ENCODE measurements at regions not wholly inside any gene's neighbourhood (a gene's known extent, or its start where the extent isn't known, plus 50 kb on each side); places are given as distances from the start of the nearest gene placed in this dataset.
"Not testable (repeated sequence)": the region's sequence is repeated elsewhere in the genome, so short reads cannot be mapped to it uniquely, and the experiment has no call there.

DNA sequence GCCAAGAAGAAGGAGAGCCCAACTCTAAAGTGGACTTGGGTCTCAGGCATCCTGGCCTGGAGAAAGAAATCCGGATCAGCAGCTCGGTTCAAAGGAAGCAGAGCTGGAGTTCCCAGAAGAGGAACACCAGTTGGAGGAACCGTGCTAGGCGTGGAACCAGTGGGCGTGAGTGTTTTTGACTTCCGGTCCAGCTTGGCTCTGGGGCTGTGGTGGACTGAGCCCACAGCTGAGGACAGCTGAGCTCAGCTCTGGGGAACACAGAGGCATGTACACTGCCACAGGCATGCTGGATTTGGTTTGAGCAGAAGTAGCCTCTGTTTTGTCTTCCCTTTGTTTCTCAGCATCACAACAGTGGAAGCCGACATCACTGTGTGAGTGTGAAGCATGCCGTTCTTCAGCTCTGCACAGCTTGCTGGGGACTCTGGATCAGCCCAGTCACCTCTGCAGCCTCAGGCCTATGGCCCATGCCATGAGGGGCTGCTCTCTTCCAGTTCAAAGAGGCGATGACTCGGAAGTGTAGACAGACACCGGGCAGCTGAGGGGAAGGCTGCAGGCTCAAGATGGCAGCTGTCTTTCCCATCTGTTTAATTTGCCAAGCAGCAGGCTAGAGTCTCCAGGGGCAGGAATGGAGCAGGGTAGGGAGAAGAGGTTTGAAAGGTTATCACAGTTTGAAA is 185.8 kb upstream of the UBE3A start:
- no peak for DNase-seq

DNA sequence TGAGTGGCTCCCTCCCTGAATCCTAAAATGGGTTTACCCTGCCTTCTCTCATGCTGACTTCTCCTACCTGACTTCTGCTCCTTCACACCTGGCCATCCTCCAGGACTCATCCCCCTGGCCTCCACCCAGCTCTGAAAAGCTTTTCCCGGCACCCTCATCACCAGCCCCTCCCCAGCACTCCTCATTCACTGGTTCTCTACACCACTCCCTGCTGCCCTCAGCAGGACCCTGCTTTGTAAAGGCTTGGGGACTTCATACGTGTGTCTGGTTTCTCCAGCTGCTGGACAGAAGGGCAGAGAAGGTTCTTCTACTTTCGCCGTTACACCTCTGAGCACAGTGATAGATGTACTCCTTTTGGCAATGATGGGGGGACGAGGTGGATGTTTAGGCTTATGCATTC is 184.9 kb upstream of the UBE3A start:
- DNase-seq: no peak

DNA sequence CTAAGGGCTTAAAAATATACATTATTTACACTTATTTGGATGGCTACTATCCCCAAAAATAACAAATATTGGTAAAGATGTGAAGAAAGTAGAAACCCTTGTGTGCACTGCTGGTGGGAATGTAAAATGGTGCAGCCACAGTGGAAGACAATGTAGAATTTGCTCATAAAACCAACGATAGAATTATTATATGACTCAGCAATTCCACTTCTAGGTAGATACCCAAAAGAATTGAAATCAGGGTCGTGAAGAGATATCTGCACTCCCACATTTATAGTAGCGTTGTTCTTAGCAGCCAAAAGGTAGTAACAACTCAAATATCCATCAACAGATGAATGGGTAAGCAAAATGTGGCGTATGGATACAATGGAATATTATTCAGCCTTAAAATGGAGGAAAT is 181.6 kb upstream of the UBE3A start:
- no peak for DNase-seq

DNA sequence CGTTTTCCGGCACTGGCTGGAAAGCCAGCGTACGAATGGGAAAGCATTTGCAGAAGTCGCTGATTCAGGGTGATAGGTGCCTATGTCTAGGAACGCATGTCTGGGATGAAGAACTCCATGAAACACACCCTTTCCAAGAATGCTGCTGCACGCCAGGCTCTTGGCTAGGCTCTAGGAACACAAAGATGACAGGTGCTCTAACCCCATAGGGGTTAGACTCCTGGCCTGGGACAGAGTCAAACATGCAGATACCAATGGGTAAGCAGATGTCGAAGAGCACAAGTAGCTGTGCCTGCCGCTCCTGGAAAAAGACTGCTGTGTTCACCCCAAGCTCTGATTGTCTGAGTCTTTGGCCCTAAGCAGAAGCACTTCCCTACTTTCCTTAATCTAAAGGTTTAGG is 180.9 kb upstream of the UBE3A start:
- DNase-seq: no peak

DNA sequence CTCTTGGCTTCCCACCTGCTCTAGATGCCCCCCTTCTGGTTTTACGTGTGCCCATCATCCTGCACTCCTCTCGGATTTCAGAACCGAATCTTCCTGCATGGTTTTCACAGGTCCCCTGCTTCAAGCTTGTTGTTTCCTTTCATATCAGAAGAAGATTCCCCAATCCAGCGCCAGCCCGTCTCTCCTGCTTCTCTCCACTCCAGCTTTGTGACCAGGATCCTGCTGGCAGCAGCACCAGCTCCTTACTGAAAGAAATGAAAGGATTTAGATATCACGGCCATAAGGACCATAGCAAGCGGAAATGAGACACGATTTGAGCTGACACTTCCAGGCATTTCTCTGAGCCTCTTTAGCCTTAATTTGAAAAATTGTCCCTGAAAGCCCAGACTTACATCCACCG is 180.3 kb upstream of the UBE3A start:
- DNase-seq: no peak

DNA sequence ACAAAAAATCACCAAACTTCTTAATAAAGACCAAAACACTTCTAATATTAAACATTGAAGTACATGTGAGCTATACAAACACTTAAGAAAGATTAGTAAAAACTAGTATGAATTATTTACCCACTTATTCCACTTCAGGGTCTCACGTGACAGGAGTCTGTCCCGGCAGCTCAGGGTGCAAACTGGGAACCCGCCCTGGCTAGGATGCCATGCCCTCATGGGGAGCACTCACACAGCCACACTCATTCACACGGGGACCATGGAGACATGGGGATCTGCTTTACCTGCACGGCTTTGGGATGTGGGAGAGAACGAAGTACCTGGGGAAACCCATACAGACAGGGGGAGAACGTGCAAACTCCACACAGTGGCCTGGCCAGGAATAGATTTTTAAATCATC is 179.3 kb upstream of the UBE3A start:
- DNase-seq: no peak

DNA sequence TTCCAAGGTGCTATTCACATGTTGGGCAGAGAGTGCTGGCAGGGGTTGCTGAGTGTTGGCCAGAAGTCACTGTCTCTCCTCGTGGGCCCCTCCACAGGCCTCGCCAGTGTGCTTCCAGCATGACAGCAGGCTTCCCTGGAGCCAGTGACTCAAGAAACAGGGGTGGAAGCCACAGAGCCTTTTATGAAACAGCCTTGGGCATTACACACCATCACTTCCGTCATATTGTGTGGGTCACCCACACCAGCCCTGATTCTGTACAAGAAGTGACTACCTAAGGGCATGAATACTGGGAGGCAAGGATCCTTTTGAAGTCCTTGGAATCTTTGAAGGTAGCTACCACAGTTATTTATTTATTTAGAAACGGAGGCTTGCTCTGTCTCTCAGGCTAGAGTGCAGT is 177.6 kb upstream of the UBE3A start:
- no peak for DNase-seq

DNA sequence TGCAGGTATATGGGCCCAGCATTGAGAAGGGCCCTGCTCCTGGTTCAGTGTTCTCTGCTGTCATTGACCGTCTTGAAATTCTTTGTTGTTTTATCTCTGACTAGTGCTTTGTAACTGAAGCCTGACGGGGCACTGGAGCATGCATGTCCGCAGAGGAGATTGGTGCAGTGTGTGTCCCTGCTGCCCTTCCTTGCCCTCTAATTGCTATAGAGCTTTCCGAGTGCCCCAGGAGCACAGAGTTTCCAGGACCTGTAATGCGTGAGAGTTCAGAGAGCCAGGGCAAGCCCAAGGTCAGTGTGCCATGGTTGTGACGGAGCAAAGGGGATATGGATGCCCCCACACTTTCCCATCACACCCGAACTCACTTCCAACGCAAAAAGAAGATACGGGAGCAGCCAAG is 174.3 kb upstream of the UBE3A start:
- DNase-seq: no peak

DNA sequence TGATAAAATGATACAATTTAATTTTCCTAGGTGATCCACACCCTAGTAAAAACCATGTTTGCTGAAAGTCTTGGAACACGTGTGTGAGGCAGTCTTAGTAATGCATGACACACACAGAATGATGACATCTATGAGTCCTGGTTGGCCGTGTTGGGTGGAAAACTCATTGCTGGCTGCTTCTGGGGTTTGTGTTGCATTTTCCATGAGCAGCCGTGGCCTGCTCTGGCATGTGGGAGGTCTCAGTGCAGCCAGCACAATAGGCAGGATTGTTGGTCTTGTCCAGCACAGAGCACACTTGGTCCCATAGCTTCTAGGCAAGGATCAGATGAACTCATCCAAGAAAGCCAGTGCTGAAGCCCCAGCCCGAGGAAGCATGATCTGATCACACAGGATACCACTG is 172.8 kb upstream of the UBE3A start:
- DNase-seq: no peak

DNA sequence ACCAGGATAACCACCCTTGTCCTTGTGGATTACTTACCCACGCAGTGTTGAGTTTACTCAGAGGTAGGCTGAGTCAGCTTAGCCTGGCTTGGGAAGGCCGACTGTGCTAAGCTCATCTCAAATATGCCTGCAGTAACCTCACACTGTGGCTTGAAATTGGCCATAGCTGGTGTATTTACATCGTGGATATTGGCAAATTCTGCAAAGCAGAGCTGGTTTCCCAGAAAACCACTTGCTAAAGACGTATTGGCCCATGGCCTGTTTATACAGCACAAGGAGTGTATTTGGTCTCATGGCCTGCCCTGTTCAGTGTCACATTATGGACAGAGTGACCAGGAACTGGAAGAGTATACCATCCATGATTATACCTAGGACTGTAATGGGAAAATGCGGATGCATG is 170.5 kb upstream of the UBE3A start:
- no peak for DNase-seq

DNA sequence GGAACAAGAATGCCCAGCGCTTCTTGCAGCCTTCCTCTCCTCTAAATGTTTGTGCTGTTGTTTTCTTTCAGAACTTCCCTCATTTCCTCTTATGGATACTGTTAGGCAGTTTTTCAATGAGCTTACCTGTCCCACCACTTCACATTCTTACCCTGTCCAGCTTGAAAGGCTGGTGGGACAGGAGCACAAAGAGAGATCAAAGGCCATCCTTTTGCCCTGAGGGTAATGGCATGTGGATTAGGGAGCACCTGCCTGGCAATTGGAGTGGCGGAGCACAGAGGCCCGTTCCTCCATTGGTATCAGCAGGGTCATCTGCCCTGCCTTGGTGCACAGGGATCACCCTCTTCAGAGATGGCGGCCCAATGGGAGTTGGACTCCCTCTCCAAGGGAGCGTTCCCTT is 170.1 kb upstream of the UBE3A start:
- DNase-seq: no peak

DNA sequence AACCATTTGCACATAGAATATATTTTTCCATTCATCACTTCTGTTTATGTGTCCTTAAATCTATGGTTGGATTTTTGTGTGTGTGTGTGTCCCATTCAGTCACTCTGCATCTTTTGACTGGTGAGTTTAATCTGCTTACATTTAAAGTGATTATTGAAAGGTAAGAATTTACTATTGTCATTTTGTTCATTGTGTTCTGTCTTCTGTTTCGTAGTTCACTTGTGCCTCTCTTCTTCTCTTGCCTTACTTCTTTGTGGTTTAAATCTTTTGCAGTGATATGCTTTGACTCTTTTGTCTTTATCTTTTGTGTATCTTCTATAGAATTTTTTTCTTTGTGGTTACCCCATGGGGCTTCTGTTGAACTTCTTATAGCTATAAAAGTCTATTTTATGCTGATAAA is 166.3 kb upstream of the UBE3A start:
- no peak for DNase-seq

DNA sequence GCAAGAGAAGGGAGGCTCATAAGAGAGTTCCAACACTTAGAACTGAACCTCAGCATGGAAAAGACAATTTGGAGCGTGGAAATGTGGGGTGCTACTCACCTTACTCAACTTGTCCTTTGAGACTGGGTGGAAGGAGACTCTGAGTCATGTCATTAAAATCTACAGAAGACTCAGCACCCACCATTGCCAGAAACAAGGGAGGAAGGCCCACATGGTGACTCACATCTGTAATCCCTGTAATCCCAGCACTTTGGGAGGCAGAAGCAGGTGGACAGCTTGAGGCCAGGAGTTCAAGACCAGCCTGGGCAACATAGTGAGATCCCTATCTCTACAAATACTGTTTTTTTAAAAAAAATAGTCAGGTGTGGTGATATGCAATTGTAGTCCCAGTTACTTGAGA is 161.9 kb upstream of the UBE3A start:
- no peak for DNase-seq

DNA sequence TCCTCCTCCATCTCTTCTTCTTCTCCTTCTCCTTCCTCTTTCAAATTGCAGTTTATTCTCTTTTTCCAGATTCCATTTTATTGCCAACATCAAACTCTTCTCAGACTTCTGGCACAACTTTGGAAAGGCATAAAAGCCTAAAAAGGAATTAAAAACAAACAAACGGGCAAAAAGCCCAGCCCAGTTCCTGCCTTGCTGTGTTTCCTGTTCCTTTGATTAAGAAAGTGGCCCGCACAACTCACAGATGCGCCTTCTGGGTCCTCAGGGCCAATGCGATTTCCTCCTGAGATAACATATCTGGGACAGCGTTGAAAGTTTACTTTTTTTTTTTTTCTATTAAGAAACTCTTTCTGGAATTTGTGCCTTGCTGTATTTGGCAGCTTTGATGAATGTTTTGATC is 158.7 kb upstream of the UBE3A start:
- DNase-seq: no peak

DNA sequence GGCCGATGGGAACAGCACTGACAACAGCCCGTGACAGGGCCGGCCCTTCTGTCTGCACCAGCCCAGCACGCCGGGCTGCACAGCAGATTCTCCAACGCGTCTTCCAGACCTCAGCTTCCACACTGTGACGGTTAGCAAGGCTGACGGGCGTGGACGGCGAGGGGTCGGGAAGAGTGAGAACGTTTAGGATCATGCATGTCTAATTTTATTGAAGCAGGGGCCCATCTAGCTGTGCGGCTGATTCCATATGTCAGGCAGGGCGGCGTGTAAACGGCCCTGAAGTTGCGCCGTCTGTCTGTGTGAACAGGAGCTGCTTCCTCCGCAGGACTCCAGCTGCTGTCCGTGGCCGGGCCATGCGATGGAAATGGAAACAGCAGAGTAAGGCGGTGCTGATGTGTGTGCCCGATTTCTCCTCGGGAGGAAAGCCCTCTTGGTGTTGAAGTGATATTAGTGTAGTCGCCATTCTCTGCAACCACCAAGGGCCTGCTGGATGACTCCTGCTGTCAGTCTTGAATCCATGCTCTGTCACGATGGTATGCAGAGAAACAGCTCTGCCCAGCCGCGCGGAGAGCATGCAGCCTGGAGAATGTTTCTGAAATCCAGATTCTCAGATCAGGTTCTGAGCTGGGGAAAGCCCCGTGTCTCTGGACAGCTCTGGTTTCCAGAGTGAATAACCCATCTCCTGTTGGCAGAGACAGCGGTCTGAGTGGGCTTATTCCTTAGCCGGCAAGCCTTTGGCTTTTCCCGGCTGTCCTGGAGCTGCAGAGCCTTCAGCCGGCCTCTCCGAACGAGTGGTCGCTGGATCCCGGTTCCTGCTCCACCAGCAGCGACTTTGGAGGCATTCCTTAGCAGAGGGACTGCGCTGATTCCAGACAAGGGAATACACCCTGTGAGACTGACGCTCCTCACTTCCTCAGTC is 158.1 kb upstream of the UBE3A start:
- DNase-seq: no peak

DNA sequence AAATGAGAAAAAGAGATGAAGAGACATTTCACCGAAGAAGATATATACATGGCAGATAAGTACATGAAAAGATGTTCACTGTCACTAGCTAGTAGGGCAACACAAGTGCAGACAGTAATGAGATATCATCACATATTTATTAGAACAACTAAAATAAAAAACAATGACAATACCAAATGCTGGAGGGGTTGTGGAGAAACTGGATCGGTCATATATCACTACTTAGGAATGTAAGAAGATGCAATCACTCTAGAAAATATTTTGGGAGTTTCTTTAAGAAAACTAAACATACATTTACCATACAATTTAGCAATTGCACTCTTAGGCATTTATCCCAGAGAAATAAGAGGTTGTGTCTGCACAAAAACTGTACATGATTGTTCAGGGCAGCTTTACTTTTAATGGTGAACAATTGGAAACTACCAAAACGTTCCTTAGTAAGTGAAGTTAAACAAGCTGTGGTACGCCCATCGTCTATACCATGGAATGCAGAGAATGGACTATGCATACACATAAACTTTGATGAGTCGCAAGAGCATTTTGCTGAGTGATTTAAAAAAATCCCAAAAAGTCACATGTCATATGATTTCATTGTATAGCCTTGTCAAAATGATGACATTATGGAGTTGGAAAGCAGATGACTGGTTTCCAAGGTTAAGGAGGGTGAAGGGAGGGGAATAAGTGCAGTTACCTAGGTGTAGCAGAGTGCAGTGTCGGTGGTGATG is 149.0 kb upstream of the UBE3A start:
- no peak for DNase-seq

DNA sequence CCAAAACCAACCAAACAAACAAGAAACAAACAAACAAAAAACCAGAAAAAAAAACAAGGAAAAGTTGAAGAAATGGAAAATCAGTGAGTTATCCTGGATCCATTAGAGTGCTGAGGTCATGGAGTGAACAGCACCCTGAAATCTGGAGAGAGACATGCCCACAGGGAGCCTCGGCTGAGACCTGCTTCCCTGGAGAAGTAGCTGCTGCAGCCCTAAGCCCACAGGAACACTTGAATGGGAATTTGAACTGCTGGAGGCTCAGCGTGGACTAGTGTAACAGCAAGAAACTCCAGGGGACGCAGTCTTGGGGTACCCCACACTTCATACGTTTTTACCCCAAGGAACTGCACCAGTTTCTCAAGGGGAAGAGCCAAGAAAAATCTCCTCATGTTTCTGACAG is 144.1 kb upstream of the UBE3A start:
- DNase-seq: no peak

DNA sequence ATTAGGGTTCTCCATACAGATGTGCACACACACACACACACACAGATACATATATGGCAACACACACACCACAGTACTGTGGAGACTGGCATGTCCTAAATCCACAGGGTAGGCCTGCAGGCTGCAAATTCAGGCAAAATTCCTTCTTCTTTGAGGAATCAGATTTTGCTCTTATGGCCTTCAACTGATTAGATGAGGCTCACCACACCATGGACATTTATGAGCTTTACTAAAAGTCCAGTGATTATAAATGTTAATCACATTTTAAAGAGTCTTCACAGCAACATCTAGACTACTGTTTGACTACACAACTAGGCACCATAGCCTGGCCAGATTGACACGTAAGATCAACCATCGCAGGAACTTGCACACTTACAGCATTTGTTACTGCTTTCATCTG is 140.3 kb upstream of the UBE3A start:
- no peak for DNase-seq

DNA sequence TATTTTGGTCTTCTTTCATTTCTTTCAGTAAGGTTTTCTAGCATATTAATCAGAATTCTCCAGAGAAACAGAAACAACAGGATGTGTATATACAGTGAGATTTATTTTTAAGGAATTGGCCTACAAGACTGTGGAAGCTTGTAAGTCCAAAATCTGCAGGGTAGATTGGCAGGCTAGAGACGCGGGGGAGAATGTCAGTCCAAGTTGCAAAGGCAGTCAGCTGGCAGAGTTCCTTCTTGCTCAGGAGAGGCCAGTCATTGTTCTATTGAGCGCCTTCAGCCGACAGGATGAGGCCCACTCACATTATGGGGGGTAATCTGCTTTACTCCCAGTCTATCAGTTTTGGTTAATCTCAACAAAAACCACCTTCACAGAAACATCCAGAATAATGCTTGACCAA is 133.4 kb upstream of the UBE3A start:
- no peak for DNase-seq

DNA sequence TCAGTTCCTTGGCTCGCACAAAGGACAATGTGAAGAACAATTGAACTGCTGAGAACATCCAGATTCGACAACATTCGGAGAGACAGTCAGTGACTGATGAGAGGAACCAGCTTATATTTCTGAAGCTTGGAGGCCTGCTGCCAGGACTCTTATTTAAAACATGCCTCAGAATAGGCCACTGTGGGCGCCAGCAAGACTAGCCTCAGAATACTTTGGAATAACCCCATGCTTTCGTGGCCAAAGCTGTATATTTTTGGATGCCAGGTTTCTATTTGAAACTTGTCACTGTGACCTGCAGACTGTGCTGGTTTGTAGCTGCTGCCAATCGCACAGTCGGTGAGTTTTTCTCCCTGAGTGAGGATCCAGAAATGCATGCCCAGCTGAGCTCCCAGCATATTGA is 129.9 kb upstream of the UBE3A start:
- DNase-seq: no peak

DNA sequence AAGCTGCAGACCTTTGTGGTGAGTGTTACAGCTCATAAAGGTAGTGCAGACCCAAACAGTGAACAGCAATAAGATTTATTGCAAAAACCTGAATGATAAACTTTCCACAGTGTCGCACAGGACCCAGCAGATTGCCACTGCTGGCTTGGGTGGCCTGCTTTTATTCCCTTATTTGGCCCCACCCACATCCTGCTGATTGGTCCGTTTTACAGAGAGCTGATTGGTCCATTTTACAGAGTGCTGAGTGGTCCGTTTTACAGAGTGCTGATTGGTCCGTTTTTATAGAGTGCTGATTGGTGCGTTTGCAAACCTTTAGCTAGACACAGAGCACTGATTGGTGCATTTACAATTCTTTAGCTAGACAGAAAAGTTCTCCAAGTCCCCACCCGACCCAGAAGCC is 127.7 kb upstream of the UBE3A start:
- DNase-seq: not testable (repeated sequence)

DNA sequence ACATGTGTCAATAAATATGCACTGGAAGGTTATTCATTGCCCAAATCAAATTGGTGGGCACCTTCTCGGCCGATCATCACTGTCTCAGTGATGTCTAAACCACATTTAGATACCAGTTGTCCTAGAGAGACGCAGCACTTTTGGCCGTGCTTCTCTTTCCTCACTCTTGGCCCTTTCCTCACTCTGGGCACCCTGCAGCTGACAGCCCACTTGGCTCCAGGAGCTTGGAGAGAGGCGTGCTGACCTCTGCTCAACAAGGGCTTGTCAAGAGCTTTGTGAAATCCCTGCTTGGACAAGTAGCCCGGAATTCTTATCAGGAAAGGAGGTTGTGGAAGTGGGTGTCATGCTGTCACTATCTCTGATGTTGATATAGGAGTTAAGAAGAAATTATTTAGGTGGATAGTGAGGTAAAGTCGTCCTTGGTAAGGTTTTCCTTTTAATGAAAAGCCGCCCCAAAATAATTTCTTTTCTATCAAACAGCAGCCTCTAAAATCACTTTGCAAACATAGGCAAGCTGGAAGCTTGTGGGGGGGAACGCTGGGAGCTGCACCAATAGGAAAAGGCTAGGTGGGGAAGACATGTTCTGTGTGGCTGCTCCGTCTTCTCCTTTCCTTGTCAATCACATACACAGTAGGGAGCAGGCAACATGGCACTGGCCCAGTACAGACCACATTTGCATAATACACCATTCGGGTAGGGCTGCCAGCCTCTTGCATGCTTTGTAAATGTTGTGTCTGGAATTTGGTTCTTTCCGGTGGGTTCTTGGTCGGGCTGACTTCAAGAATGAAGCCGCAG is 126.8 kb upstream of the UBE3A start:
- no peak for DNase-seq

DNA sequence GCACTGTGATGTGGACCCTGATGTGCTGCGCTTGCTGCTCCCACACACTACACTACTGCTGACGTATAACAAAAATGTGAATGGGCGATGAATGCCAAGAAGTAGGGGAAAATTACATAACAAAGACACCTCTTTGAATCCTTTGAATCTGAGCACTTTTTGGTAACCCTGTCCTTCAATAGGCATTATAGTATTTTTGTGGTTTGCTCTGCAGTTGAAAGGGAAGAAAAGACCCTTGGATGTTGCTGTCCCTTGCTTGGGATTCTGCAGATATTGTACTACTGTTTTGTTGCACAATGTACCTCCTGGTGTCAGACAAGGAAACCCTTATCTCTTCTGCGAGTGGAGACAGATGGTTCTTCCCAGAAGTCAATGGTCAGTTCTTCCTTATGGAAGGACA is 124.8 kb upstream of the UBE3A start:
- DNase-seq: no peak

Measured in HCEC 1CT (cell line).